ENCODE measurements at regions not wholly inside any gene's neighbourhood (a gene's known extent, or its start where the extent isn't known, plus 50 kb on each side); places are given as distances from the start of the nearest gene placed in this dataset.
"Not testable (repeated sequence)": the region's sequence is repeated elsewhere in the genome, so short reads cannot be mapped to it uniquely, and the experiment has no call there.

DNA sequence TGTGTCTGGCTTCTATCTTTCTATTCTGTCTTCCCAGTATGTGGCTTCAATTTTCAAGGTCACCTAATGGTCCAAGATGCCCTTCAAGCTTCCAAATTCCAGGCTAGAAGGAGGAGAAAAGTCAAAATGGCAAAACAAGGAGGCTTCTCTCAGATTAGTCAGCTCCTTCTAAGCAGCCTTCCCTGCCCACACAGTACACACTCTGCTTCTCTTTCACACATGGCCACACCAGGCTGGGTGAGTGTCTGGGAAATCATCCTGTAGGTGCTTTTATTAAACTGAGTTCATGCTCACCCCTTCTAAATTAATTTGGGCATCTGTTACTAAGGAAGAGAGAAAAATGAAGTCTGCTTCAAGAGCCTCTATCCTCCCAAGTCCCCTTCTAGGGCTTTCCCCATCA is 277.2 kb upstream of the MGAT5 start:
- DNase-seq (ENCODE audit: low spot score), result no peak

DNA sequence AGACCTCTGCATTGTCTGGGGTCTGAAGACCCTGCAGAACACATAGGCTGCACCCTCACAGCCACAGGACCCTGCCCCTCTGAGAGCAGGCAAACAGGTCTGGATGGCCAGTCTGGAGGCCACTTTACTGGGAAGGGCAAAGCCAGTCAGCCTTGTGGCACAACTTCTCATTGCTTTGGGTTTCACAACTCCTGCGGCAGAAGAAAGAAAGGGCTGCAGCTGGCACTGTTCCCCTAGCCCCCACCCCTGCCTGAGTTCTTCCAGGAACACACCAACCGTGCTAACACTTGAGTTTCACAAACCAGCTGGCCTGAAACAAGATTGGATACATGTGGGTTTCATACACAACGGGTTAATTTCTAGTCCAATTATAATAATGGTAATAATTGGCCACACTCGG is 276.5 kb upstream of the MGAT5 start:
- DNase-seq (ENCODE audit: low spot score), result no peak

DNA sequence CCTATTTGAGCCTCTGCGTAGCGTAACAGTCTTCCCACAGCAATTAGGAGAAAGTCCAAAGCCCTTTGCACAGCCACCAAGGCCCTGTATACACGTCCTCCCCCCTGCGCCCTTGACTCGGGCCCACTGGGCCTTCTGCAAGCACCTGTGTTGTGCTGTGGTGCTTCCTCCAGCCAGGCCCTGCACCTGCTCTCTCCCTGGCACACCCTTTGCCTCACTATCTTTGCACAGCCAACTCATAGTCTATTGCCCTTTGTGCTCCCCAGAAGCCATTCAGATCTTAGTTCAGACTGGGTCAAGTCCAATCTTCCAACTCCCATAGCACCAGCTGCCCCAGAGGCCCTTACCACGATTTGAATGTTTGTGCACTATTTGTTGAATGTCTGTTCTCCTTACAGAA is 271.6 kb upstream of the MGAT5 start:
- no peak for DNase-seq (ENCODE audit: low spot score)

DNA sequence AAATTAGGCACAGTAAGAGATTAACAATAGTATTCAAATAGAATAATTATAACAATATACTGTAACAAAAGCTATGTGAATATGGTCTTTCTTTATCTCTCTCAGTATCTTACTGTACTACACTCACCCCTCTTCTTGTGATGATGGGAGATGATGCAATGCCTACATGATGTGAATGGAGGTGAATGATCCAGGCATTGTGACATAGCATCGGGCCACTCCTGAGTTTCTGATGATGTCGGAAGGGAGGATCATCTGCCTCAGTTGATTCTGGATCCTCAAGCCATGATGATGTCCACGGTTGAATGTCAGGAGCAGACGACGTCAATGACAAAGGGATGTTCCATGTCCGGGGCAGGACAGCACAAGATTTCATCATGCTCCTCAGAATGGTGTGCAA is 268.3 kb upstream of the MGAT5 start:
- DNase-seq (ENCODE audit: low spot score), result no peak

DNA sequence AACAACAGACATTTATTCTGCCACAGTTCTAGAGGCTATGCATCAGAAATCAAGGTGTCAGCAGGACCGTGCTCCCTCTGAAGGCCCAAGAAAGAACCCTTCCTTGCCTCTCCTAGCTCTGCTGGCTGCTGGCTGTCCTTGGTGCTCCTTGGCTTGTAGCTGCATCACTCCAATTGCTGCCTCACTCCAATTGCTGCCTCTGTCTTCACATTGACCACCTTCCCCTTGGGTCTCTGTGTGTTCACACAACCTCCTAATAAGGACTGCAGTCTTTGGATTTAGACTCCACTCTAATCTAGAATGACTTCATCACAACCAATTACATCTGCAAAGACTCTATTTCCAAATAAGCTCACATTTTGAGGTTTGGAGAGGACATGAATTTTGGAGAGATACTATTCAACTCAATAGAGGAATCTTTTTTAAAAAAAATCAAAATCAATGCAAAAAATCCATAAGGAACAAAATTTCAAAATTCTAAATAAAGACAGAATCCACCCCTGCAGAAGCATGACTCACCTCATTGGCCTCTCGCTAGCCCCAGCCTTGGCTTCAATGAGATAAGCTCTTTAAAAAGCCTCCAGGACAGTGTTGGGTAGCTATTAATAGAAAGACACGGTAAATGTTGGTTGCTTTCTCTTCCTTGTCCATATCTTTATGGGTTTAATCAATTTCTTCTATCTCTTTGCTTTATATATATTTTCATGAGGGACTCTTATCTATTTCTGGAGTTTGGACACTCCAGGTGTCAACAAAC is 267.6 kb upstream of the MGAT5 start:
- peak; percentile 73 for DNase-seq (ENCODE audit: low spot score)

DNA sequence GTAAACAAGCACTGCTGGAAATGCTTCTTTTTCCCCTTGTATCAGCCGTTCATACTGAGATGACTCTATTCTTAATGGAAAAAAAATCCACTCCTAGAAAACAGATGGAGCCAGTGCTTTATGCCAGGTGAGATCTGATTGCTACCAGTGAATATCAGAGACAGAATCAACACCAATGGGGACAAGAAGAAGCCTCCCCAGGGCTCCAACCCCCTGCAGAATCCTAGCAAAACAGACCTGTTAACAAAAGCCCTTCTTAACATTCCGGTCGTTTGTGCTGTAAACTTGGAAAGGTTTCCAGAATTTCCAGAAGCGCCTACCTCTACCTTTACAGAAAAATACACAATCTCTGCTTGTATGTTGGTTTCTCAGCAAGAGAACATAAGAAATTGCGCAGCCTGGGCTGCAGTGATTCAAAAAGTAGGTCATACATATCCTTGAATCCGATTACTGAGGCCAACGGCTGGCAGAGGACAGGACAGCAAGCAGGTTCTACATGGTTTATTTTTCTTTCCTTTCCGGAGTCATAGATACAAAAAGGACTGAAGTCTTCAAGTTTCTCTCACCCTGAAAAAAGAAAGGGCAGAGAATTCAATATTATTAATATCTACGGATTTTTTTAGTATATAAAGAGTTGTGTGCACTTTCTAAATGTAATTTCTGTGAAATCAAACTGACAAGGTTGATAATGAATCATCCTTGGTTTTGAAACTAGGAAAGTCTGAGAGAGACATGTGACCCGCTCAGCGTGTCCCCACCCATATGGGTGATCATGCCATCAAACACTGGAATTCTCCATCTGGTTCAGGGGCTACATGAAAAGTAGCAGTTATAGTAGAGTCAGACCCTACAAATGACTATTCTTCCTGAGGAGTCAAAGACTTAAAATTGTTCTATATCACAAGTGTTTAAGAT is 266.7 kb upstream of the MGAT5 start:
- DNase-seq (ENCODE audit: low spot score), result no peak

DNA sequence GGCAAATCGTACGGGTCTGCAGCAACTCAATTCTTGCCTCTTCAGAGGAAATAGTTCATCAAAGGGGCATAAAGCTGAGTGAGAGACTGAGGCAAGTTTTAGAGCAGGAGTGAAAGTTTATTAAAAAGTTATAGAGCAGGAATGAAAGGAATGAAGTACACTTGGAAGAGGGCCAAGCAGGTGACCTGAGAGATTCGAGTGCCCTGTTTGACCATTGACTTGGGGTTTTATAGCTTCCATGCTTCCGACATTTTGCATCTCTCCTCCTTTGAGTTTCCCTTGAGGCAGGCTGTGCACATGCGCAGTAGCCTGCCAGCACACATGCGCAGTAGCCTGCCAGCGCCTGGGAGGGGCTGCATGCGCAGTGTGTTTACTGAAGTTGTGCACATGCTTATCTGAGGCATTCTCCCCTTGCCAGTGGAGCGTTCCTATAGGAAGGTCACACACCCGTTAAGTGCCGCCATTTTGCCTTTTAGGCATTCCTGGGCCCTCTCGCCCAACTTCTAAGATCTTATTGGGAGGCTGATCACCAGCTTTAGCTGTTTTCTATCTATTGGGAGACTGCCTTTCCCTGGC is 265.5 kb upstream of the MGAT5 start:
- no peak for DNase-seq (ENCODE audit: low spot score)

DNA sequence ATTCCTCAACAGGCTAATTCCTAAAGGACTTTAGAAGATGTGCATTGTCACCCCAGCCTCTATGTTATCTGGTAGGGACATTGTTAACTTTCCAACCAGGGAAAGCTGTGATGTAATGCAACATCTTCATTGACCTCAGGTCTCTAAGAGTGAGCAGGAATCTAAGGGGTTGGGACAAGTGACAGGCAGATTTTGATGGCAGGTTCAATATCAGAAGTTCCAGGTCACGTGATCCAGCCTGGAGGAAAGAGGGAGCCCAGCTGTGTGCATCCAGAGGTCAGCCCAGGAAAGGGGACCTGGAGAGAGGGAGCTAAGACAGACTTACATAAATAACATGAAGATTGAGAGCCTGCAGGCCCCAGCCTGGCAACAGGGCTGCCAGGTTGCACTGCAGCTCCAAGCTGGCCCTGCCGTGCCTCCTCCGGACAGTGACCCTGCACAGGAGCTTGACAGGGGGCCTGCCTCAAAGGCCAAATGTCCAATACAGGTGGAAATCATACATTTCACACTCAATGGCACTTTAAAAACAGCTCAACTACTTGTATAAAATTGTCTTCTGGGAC is 262.2 kb upstream of the MGAT5 start:
- no peak for DNase-seq (ENCODE audit: low spot score)

DNA sequence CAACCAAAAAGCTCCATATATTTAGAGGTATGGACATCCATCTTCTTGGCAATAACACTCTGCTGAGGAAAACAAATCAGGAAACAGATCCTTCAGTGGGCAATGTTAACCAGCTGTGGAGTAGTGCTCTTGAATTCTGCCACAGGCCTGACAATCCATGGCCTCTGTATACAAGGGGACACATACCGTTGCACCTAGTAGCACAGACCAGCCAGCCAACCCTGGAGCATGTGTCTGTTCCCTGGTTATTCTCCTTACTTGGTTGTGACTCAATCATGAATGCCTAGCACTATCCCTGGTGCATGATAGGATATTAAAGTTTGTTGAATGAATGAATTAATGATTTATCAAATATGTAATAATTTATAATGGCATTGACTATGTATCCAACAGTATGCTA is 261.4 kb upstream of the MGAT5 start:
- no peak for DNase-seq (ENCODE audit: low spot score)

DNA sequence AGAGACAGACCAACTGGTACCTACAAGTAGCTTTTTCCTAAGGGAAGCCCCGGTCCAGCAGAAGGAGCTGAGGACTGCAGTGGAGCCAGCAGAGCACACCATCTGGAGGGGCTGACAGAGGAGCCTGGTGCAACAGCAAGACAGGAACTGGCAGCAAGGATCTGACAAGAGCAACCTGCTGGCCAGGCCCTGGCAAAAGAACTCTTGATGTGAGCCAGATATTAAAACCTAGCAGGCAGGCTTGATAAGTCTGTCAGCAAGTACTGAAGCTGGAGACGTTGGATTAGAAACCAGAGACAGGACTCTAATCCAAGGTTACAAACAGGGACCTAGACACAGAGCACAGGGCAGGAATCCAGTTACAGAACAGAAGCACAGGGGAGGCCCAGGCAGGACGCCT is 260.7 kb upstream of the MGAT5 start:
- no peak for DNase-seq (ENCODE audit: low spot score)

DNA sequence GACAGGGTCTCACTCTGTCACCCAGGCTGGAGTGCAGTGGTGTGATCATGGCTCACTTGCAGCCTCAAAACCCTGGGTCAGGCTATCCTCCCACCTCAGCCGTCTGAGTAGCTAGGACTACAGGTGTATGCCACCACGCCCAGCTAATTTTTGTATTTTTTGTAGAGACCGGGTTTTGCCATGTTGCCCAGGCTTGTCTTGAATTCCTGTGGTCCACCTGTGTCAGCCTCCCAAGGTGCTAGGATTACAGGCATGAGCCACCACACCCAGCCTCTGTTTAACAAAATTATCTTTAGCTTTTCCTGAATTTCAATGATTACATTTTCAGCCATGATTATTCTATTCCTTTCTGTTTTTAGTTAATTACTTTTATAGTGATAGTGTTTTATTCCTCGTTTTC is 255.1 kb upstream of the MGAT5 start:
- not testable (repeated sequence) for DNase-seq (ENCODE audit: low spot score)

DNA sequence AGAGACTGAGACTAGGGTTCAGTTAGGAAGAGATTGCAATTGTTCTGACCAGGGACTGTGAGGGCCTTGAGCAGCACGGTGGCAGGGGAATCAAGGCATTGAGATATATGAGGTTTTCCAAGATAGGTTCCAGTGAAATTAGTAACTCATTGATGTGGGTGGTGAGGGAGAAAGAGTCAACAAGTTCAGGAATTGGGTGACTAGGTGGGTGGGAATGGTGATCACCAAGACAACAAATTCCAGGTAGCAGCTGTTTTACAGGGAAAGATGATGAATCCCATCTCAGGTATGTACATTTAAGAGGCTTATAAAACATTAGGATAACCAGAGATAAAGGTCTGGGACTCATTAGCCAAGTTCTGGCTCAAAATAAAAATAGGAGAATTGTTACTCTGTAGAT is 251.5 kb upstream of the MGAT5 start:
- no peak for DNase-seq (ENCODE audit: low spot score)

DNA sequence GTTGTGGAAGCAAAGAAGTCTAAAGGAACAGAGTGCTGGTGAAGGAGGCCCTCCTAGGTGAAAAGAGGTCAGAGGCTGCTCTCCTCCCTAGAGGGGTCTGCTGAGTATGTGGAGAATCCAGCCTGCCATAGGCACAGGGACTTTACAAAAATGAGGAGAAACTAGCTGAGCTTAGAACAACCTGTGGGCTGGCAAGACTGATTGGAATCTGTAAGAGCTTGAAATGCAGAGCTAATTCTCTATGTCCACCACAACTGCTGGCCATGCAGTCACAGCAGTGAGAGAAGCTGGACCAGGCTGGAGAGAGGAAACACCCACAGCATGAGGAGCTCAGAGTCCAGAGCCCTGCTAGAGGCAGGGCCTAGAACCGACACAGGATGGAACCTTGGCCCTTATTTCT is 251.0 kb upstream of the MGAT5 start:
- DNase-seq (ENCODE audit: low spot score), result no peak

DNA sequence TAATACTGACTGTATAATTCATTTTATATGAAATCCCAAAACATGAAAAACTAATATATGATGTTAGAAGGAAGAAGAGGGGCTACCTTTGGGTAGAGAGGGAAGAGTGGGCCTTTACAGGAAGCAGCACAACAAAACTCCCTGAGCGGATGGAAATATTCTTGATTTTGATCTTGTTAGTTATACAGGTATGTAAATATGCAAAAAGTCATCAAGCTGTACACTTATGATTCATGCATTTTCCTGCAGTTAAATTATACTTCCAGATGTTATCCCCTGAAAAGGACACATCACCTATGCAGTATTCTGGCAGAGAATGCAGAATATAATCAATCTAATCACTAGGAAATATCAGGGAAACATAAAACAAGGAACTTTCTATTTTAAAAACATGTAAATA is 249.4 kb upstream of the MGAT5 start:
- DNase-seq (ENCODE audit: low spot score), result no peak

DNA sequence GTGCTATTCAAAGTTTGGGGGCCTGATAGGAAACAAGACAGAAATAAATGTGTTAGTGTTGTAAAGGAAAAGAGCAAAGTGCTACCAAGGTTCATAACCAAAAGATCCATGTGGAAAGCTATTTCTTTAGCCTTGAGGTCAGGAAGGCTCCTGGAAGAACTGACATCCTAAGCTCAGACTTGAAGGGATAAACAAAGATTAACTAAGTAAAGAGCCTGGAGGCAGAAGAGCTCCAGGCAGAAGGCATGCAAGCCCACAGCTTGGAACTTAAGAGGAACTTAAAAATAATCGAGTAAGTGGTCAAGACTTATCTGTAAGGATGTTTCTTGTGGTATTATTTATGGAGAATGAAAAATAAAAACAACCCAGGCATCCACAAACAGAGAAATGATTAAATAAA is 245.0 kb upstream of the MGAT5 start:
- no peak for DNase-seq (ENCODE audit: low spot score)

DNA sequence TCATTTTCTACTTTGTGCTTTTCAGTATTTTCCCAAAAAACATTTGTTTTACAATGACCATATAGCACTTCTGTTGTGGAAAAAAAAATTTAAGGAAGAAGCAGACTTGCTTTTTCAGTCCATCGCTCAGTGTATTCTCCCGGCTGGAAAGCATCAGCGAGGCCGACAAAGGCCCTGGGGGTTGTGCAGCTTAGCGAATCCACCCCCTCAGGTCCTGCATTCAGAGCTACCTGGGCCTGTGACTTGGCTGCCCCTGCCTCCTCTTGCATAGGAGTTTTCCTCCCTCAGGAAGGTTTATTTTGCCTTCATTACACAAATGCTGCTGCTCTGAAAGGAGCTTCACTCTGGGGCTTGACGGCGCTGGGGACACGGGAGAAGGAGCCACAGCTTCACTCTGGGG is 244.4 kb upstream of the MGAT5 start:
- DNase-seq (ENCODE audit: low spot score), result no peak

DNA sequence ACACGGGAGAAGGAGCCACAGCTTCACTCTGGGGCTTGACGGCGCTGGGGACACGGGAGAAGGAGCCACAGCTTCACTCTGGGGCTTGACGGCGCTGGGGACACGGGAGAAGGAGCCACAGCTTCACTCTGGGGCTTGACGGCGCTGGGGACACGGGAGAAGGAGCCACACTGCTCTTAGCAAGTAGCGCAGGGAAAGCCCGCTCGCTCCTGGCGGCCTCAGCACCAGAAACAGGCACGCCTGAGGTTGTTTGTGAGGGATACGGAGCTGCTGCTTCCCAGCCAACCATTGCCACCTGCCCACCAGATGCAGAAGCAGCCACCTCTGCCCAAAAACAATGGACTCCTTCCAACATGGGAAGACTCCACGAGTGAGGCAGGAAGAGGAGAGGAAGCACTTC is 244.0 kb upstream of the MGAT5 start:
- DNase-seq (ENCODE audit: low spot score), result not testable (repeated sequence)

DNA sequence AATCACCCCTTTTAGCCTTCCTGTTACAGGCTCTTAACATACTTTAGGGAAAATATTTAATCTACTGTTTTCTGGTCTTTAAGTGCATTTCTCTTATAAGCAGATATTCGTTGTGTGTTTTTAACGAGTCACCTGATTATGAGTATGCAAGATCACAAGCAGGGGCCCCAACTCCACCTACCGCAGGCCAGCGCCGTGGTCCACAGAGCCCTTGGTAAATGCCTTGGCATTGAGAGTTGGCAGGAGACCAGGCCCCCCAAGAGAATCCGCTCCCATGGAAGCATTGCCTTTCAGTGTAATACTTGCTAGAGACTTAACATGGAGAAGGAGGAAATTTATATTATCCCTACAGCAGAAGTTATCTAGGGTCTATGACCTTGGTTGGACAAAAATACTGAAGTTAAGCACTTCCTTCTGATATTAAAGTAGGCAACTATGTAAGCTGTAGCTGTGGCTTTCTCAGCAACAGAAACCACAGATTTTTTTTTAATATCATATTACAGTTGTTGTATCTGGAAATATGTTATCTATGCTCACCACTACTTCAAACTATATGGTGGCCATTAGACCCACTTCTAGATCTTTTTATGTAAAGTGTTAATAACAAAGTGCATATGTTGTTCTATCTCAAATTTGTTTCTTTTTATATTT is 241.8 kb upstream of the MGAT5 start:
- no peak for DNase-seq (ENCODE audit: low spot score)

DNA sequence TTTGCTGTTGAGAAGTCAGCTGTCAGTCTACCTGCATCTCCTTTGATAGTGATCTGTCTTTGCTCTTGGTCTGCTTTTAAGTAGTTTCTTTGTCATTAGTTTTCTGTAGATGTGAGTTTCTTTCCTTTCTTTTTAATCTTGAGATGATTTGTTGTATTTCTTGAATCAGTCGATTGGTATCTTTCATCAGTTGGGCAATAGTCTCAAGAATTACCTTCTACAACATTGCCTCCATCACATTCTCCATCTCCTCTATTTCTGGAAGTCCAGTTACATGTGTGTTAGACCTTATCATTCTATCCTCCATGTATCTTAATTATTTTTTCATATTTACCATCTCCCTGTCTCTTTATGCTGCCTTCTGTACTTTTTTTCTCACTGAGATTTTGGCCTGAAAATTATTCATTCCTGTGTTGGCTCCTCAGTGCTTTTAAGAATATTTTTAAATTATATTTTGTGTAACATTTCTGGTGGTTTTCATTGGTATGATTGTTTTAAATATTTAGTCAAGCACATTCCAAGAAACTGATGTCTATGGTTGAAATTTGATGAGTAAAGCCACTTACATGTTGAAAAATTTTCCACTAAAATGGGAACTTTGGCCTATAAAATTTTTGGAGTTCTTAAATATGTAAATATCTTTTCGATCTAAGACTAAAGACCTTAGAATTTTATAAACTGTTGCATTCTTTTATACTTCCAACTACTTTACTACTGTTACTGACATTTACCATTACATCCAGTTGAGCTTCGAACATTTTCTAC is 239.5 kb upstream of the MGAT5 start:
- no peak for DNase-seq (ENCODE audit: low spot score)

DNA sequence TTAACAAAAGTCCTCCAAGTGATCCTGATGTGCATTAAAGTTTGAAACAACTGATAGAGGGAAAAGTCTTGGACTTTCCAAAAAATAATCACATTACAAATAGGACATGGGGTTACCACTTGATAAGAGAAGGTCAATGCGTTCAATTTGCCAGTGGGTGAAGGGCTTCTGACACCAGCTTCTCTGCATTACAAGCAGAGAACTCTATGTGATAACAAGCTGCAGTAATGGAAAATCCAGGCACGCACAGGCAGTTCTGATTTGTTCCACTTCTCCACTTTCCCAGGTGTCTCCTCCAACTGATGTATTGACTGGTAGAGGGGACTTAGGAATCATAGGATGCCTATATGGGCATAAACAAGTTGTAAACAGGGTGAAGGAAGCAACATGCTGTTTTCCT is 234.0 kb upstream of the MGAT5 start:
- no peak for DNase-seq (ENCODE audit: low spot score)

DNA sequence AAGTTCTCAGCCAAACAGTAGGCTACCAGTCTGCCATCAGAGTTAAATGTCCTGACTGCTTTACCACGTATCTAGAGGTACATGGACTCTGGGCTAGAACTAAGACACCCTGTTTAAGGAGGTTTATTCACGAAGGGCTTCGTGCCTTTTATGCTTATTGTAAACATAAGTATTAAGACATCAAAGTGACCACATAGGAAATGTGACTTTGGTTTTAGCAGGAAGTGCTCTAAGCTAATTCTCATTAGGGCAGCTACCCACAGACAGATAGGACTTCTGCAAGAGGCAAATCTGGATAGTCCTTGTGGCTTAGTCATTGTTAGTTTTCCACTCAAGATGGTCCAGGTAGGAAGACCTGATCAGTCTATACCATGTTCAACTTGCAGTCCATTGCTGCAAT is 233.3 kb upstream of the MGAT5 start:
- no peak for DNase-seq (ENCODE audit: low spot score)
